ENCODE measurements at regions not wholly inside any gene's neighbourhood (a gene's known extent, or its start where the extent isn't known, plus 50 kb on each side); places are given as distances from the start of the nearest gene placed in this dataset.

- Histone ChIP-seq H3K27ac (no peak overlapping the region), H3K4me1 (no peaks in the 10 kb centered on the region), H3K9me3 (no peaks in the 10 kb centered on the region), H3K4me3 (replicated peaks in 1 of 3) (no peak overlapping the region), H3K36me3 (no peaks in the 10 kb centered on the region), H3K27me3 (no peaks in the 10 kb centered on the region)
- TF ChIP-seq POLR2A (IDR thresholded peaks at IDR 0.05), result no peak
- no peak for TF ChIP-seq CTCF (IDR thresholded peaks at IDR 0.05)
- DNase-seq, result no peak
- WGBS, 2 donors, result 61 to 66% methylated on average over 2 of the region's 2 CpGs
- intact Hi-C loops (cut with DNase I), result no loop called here
Measured at GRCh38 chr4:181982437-181982836, 260.8 kb upstream of the TENM3 start.

DNA sequence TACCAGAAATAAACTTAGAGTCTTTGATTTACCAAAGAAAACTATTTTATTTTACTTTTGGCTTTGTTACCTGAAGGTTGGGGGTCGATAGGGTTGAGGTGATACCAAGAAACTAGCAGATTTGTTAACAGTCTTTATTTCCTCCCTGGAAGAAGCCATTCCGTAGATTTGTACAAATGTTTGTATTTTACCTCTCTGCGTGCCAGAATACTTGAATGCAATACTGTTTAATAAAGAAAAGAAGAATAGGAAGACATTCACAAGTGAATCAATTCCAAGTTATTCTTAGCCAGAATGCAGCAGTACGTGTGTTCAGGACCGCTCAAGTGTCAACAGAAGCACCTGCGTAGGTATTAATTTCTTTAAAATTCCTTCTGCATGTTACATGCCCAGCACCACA, 260.3 kb upstream of the TENM3 start:
- WGBS, 2 donors, result 56% methylated on average over 6 of the region's 6 CpGs
- Histone ChIP-seq H3K9me3 (no peaks in the 10 kb centered on the region), H3K4me3 (replicated peaks in 1 of 3) (no peak overlapping the region), H3K27ac (no peak overlapping the region), H3K36me3 (no peaks in the 10 kb centered on the region), H3K4me1 (no peaks in the 10 kb centered on the region), H3K27me3 (no peaks in the 10 kb centered on the region)
- no peak for DNase-seq
- no peak for TF ChIP-seq POLR2A (IDR thresholded peaks at IDR 0.05)
- no peak for TF ChIP-seq CTCF (IDR thresholded peaks at IDR 0.05)
- intact Hi-C loops (cut with DNase I), result no loop called here

GRCh38 chr4:181987392-181987791, 255.8 kb upstream of the TENM3 start:
- Histone ChIP-seq H3K27ac (no peak overlapping the region), H3K4me3 (replicated peaks in 1 of 3) (no peak overlapping the region), H3K9me3 (no peaks in the 10 kb centered on the region), H3K36me3 (no peaks in the 10 kb centered on the region), H3K4me1 (no peaks in the 10 kb centered on the region), H3K27me3 (no peaks in the 10 kb centered on the region)
- intact Hi-C loops (cut with DNase I), result no loop called here
- TF ChIP-seq CTCF (IDR thresholded peaks at IDR 0.05), result no peak
- TF ChIP-seq POLR2A (IDR thresholded peaks at IDR 0.05), result no peak
- 92 to 93% methylated on average over 4 of the region's 4 CpGs for WGBS, 2 donors
- DNase-seq, result no peak

- intact Hi-C loops (cut with DNase I), result no loop called here
- Histone ChIP-seq H3K27ac (no peak overlapping the region), H3K4me1 (no peaks in the 10 kb centered on the region), H3K4me3 (replicated peaks in 1 of 3) (no peak overlapping the region), H3K27me3 (no peaks in the 10 kb centered on the region), H3K9me3 (no peaks in the 10 kb centered on the region), H3K36me3 (no peaks in the 10 kb centered on the region)
- no peak for DNase-seq
- TF ChIP-seq POLR2A (IDR thresholded peaks at IDR 0.05) (no peak), CTCF (IDR thresholded peaks at IDR 0.05) (no peak)
- 47% methylated on average over 3 of the region's 3 CpGs for WGBS, 2 donors
Measured at GRCh38 chr4:181989071-181989470, 254.1 kb upstream of the TENM3 start.

DNA sequence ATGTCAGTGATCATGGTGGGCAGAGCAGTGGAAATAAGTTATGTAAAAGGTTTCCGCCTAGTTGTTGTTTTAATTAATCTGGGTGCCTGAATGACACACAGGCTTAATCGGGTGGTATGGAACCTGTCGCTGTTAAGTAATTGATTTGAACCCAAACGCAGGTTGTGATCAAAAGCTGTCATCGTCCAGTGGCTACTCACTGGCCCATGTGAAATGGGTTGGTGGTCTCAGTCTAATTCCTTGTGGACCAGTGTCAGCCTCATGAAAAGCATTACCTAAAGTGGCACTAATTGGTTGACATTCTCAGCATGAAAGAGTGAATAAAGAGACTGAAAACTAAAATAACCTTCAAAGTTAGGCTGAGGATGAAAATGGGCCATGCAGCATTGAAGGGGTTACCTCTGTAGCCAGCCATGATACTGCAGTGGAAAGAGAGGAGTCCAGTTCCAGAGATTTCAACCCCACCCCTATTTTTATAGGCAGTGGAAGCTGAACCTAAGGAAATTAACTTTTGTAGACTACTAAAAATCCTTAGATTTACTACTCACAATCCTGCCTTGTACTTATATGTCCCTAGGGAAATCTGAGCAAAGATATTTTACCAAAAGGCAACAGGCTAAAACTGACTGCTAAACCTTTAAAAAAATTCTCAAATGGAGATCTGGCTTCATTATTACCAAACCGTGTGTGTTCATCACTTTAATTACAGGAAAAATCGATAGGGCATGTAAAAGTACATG, 251.7 kb upstream of the TENM3 start:
- 77 to 81% methylated on average over 7 of the region's 7 CpGs for WGBS, 2 donors
- DNase-seq, result no peak
- no peak for TF ChIP-seq CTCF (IDR thresholded peaks at IDR 0.05)
- TF ChIP-seq POLR2A (IDR thresholded peaks at IDR 0.05), result no peak
- H3K4me1 ChIP-seq, result no peaks in the 10 kb centered on the region
- no peaks in the 10 kb centered on the region for H3K36me3 ChIP-seq
- H3K27ac ChIP-seq, result no peak overlapping the region
- H3K4me3 ChIP-seq (replicated peaks in 1 of 3), result no peak overlapping the region
- no peaks in the 10 kb centered on the region for H3K27me3 ChIP-seq
- no peaks in the 10 kb centered on the region for H3K9me3 ChIP-seq
- intact Hi-C loops (cut with DNase I), result no loop called here
